ENCODE measurements at regions not wholly inside any gene's neighbourhood (a gene's known extent, or its start where the extent isn't known, plus 50 kb on each side); places are given as distances from the start of the nearest gene placed in this dataset.
"Not testable (repeated sequence)": the region's sequence is repeated elsewhere in the genome, so short reads cannot be mapped to it uniquely, and the experiment has no call there.

DNA sequence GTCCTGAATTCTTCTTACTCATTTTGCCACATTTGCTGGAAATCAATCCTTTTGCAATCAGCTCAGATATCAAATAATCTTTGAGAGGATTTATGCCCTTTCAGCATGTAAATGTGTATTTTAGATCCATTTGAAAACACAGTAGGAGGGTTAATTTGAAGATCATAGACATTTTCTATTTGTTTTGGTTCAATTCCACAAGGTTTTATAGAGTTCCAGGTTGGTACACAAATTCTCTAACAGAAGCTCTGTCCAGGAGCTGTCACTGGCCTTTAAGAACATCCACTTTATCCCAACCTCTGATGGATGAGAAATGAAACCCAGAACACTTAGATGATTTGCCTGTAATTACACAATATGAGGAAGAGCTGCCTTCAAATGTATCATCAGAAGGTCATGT, 157.3 kb upstream of the CHAC2 start:
- no peak for DNase-seq

DNA sequence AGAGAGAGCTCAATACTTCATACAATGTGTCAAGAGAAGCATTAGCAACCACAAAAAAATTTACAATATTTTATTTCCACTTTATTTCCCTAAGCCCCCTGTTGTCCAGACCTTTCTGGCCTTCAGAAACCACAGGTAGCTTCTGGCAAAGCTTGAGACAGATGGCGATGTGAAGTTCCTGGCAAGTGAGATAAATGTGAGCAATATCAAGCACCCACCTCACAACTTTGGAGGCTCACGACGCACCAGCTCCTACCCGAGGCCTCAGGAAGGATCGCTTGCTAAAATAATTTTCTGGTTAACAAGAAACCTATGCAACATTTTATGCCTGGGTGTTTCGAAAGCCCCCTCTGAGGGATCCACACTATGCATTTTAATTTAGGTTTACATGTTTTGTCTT, 158.1 kb upstream of the CHAC2 start:
- no peak for DNase-seq

DNA sequence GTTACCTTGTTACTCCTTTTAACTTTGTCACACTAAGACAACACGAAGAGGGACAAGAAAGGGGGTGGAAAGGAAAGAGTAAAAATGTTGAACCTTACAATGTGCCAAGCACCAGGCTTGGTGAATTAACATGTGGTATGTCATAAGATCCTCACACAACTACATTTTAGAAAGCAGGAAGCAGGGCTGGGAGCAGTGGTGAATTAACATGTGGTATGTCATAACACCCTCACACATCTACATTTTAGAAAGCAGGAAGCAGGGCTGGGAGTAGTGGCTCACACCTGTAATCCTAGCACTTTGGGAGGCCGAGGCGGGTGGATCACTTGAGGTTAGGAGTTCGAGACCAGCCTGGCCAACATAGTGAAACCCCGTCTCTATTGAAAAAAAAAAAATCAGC, 159.3 kb upstream of the CHAC2 start:
- DNase-seq: no peak

DNA sequence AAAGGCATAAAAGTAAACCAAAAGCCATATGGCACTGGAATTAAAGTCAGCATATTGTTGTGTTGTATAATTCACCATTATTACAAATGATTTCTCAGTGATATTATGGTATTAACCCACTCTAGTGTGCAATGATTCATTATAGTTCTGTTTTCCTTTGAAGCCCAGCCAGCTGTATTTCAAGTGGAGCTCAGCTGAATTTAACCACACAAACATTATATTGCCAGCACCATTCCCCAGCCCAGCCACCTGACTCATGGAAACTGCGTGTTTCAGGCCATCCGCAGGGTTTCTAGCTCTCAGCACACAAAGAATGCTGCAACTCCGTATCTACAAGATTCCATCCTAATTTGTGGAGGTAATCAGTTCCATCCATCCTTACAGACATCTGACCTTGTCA, 166.8 kb upstream of the CHAC2 start:
- DNase-seq: peak; percentile 89

DNA sequence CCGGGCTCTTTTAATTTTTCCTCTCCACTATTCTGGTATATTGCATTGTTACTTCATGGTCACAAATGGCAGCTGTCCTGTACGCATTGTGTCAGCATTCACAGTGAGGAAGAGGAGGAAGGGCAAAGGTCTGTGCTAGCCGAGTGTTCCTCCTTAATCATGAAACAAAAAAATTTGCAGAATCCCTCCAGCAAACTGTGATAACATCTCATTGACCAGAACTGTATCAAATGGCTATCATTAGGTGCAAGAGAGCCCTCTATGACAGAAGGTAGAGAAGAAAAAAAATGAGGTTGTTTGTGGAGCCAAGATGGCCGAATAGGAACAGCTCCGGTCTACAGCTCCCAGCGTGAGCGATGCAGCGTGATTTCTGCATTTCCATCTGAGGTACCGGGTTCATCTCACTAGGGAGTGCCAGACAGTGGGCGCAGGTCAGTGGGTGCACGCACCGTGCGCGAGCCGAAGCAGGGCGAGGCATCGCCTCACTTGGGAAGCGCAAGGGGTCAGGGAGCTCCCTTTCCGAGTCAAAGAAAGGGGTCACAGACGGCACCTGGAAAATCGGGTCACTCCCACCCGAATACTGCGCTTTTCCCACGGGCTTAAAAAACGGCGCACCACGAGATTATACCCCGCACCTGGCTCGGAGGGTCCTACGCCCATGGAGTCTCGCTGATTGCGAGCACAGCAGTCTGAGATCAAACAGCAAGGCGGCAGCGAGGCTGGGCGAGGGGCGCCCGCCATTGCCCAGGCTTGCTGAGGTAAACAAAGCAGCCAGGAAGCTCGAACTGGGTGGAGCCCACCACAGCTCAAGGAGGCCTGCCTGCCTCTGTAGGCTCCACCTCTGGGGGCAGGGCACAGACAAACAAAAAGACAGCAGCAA, 180.6 kb upstream of the CHAC2 start:
- not testable (repeated sequence) for DNase-seq

DNA sequence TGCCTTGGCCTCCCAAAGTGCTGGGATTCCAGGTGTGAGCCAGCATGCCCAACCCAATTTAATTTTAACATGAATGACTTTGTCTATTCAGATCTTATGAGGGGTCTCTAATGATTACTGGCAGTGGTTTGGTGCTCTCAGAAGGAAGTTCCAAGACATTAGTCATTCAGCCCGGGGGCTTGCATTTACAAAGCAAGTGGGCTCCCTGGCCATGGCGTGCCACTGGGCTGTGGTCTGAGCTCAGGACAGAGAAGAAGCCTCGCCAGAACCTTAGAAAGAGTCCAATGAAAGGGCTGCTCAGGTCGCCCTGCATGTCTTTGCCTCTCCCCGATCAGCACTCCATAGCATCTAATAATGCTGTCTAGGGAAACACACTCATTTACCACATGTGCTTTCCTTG, 182.6 kb upstream of the CHAC2 start:
- no peak for DNase-seq

DNA sequence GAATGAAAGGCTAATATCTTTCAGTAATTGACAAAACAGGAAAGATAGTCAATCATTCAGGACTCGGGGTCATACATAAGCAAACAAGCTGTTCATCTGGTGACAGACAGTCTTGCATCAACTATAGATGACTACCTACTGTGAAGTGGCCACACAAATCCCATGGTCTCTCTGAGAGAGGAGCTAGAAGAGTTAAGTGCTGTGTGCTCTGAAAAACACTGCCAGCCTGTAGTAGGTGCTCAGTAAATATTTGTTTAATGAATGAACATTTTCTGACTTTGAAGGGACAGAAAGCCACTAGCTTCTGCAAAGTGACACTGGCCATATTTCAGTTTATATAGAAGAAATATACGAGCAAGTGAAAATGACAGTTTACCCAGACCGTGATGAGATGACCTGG, 184.0 kb upstream of the CHAC2 start:
- DNase-seq: no peak

DNA sequence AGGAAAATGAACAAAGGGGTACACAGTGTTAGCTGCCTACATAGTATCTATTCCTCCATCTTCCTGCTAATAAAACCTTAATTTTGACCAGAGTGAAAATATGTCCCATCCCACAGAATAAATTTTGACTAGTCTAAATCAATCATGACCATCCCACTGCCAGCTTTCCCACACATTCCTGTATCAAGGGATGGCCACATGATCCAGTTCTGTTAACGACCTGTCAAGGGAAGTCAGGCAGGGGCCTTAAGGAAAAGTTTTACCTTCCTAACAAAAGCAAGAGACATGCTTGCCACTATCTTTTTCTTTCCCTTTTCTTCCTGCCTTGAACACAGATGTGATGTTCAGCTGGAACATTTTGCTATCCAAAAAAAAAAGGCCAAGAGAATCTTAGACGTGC, 185.0 kb upstream of the CHAC2 start:
- DNase-seq: no peak

DNA sequence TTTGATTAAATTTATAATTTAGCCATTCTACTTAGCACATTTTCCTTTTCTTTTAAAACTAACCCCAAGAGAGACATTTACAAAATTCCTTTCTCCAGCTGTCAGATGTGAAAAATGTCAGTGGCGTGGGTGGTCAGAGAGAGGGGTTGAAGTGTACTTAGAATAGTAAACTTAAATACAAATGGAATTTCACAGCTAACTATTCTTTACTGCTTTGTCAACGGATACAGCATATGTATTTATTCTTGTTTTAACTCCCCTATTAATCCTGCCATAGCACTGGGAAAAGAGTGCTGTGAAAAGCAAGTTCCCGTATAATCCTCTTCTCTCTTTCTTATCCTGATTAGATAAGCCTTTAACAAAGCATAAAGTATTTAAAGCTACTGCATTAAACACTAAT, 191.4 kb upstream of the CHAC2 start:
- no peak for DNase-seq

DNA sequence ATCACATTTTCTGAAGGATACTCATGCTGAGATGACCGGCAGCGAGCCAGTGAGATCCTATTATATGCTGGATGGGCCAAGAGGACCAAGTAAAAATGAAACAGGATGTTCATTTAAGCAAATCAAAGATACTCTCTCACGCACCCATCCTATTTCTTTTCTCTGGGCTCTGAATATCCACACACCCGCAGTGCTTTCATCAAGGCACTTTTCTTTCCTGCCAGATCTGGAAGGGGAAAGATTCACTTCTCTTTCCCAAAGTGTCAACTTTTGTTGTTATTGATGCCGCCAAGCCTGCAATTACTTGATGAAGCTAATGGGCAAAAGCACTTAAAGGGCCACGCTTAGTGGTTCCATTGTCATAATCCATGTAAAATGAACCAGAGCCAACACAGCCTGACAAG, 191.9 kb upstream of the CHAC2 start:
- peak; percentile 94 for DNase-seq

DNA sequence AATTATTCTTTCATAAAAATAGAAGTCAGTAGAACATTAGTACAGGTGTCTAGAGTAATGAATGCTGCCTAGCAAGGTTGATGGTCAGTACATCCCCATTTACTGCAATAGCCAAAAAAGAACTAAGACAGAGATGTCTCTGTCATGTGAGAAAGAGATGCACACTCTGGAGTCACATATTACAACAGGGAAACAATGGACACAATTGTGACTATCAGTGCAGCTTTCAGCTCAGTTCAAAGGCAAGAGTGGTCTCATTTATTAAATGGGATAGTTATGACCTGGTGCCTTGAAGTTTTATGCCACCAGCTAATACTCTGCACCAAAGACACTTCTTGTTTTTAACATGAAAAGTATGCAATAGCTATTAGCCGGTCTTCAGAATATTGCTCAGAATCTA, 194.9 kb upstream of the CHAC2 start:
- DNase-seq: no peak

DNA sequence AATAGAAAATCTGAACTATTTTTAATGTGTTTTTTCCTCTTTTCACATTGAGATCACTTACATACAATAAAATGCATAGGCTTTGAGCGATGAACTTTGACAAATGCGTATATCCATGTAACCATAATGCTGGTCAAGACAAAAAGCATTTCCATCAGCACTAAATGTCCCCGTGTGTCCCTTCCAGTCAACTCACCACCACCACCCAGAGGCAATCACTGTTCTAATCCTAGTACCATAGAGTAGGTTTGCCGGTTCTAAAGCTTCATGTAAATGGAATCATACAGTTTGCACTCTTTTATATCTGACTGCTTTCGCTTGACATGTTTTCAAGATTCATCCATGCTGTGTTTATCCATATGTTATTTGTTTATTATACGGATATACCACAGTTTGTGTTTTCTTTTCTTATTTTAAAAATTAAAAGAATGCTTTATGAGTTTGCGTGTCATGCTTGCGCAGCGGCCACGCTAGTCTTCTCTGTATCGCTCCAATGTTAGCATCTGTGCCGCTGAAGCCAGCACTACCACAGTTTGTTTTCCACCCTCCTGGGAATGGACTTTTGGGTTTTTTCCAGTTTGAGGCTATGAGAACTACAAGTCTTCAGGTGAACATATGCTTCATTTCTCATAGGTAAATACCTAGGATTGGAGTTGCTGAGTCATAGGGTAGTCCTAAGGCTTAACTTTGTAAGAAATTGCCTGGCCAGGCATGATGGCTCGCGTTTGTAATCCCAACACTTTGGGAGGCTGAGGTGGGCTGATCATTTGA, 197.5 kb upstream of the CHAC2 start:
- DNase-seq: no peak

DNA sequence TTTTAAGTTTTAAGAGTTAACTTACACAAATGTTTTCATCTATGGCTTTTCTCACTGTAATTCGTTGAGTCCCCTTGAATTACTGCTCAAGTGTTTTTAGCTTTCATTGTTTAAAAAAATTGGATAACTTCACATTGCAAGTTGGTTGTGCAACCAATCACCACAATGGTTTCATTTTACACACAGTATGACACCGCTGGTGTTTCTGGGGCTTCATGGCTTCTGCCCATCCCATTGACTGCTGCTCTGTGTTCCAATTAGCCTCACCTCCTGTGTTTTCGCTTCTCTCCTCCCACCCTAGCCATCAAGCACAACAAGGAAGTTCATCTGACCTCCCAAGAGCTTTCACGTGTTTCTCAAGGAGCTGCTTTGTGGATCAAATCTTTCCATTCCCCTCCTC, 199.1 kb upstream of the CHAC2 start:
- DNase-seq: no peak

DNA sequence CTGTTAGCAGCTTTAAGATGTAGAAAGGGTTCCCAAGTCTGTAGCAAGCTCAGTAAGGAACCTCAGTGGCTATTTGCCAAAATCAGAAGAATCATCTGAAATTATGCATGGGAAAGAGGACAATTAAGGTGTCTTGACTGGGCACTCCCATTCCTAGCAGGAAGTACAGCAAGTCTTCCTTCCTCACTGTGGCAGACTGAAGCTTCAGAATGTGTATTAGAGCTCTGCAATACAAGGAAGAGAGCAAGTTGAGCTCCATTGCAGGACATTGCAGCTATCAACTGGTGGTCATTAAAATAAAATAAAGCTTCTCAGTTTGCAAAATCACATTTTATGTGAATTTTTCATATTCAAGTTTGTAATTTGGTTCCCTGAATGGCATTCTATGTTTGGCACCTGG, 200.5 kb upstream of the CHAC2 start:
- no peak for DNase-seq

DNA sequence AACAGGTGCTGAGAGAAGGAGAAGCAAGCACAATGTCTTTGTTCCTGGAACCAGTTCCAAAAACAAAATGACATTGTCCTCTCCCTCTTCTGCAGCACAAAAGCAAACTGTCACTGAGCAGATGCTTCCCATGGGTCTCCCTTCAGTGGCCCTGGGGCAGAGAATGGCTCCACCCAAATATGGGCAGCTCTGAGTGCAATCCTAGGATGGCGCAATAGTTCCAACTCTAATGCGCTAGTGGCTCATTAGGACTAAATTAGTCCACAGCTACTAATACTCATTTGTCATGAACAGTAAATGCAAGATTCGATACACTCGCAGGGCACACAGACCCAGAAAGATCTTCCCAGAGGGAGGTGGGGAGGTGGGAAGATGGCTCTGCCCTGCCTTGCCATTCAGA, 205.2 kb upstream of the CHAC2 start:
- no peak for DNase-seq

DNA sequence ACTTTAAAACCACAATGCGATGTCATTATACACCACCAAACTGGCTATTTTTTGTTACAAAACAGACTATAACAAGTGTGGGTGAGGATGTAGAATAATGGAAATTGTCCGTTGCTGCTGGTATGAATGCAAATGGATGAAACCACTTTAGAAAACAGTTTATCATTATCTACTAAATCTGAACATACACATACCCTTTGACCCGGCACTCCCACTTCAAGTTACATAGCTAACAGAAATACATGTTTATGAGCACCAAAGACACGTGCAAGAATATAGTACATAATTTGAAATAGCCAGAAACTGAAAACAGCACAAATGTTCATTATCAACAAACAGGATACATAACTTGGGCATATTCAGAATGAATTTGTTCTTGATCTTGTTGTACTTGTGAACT, 206.4 kb upstream of the CHAC2 start:
- no peak for DNase-seq

DNA sequence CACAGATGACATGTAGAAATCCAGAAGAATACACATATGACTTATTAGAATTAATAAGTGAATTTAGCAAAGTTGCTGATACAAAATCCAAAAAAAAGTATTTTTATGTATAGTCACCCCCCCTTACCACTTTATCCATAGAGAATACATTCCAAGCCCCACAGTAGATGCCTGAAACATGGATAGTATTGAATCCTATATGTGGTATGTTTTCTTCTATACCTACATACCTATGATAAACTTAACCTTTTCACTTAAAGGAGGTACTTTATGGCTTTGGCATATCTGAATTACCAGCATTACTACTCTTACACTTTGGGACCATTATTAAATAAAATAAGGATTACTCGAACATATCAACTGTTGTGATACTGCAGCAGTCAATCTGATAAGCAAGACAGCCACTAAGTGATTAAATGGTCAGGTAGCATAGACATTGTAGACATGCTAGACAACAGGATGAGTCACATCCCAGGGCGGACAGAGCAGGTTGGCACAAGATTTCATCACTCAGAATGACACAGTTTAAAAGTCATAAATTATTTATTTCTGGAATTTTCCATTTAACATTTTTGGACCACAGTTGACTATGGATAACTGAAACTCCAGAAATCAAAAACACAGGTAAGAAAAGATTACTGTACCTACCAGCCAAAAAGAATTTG, 208.2 kb upstream of the CHAC2 start:
- DNase-seq: no peak

DNA sequence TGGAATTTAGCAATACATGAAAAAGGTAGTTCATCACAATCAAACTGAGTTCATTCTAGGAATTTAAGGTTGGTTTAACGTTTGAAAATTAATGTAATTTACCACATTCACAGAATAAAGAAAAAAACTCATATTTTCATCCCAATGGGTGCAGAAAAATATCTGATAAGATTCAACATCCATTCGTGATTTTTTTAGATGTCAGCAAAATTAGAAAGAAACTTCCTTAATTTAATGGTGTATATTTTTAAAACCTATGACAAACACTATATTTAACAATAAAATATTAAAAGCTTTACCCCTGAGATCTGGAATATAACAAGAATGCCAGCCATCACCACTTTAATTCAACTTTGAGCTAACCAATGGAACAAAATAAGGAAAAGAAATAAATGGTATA, 208.7 kb upstream of the CHAC2 start:
- no peak for DNase-seq

DNA sequence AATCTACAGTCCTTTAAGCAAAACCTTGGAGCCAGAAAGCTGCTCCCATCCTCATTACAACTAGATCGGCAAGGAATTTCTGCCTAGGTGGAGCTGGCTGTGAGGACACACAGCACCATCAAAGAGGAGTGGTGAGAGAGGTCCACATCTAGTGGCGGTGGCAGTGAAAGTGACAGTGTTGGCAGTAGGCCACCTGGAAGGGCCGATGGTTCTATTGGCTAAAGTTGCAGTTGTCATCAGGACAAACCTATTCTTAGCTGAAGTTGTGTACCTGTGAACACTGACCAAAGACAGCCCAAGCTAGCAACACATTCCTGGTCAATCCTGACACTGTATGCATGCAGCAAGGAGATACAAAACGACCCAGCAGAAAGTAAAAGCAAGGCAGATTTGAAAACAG, 218.1 kb upstream of the CHAC2 start:
- no peak for DNase-seq

DNA sequence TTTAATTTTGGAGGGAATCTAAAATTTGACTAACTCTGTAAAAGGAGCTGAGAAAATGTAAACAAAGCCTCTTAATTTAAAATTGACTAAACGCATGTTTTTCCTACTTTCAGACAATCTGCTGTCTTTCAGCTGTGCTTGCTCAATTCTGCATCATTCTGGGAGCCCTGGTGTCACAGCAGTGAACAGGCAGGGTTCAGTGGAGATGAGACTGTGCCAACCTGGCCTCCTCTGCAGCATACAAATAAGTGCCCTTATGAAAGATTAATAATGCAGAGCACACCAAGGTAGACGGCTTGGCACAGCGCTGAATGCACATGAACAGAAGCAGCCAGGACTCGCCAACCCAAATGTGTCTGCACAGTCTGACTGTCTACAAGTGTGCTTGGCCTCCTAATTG, 222.0 kb upstream of the CHAC2 start:
- DNase-seq: peak; percentile 59

DNA sequence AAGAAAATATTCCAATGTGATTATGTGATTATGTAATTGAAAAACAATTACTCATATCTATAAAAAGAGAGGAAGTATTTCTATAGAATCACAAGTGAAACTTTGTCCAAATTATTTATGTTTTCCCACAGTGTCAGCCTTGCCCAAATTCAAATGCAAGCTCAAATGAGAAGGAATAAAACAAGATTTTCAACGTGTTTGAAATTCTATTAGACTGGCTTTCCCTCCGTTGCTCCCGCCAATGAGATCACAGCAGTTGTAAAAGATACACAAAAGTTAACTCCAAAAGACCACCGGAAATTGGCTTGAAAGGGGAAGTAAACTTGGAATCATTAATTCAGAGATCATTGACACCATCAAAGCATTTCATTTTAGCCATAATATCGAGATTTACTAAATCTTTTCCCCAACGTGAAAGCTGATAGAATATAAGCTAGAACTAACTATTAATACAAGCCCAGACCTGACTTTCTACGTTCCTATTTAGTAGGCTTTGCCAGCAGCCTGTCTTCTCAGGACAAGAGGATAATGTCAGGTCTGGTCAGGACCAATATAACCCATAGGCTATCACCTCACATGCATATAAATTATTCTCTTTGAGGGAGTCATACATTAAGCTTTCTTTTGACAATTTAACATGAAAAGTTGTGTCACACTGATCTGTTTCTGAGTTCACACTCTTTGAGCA, 222.6 kb upstream of the CHAC2 start:
- DNase-seq: peak; percentile 20

DNA sequence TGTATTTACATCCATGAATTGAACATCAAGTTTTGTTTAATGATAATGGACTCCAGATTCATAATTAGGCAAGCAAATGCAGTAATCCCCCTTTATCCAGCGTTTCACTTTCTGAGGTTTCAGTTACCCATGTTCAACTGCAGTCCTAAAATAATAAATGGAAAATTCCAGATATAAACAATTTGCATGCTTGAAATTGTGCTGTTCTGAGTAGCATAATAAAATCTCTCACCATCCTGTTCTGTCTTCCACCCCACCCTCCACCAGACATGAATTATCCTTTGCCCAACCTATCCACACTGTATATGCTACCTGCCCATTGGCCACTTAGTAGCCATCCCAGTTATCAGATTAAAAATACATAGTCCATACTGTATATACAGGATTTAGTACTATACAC, 224.5 kb upstream of the CHAC2 start:
- no peak for DNase-seq
